GM12872 (cell line): ENCODE measurements at regions not wholly inside any gene's neighbourhood (a gene's known extent, or its start where the extent isn't known, plus 50 kb on each side); places are given as distances from the start of the nearest gene placed in this dataset.

Experiments
- CTCF ChIP-seq: IDR thresholded peaks from 3 replicates; pipeline ENCODE4 v1.5.1; 2011; ENCODE audit warnings: low read depth, mild to moderate bottlenecking, low read length, moderate library complexity; ENCODE audit not compliant: insufficient read depth

GRCh38 chr5:72733810-72734209, 82.7 kb upstream of the TNPO1 start:
- no peak for TF ChIP-seq CTCF

GRCh38 chr5:72723581-72723980, 92.9 kb upstream of the TNPO1 start:
- TF ChIP-seq CTCF, result no peak

GRCh38 chr5:72722792-72723452, 93.5 kb upstream of the TNPO1 start:
- TF ChIP-seq CTCF, result no peak

- TF ChIP-seq CTCF, result no peak
Measured at GRCh38 chr5:72721844-72722243, 94.6 kb upstream of the TNPO1 start.

- TF ChIP-seq CTCF, result no peak
Measured at GRCh38 chr5:72720205-72720604, 96.3 kb upstream of the TNPO1 start.

GRCh38 chr5:72711351-72711750, 105.1 kb upstream of the TNPO1 start:
- TF ChIP-seq CTCF, result no peak

- no peak for TF ChIP-seq CTCF
Measured at GRCh38 chr5:72709341-72709740, 107.1 kb upstream of the TNPO1 start.
